Globus pallidus (tissue), 1 donor: ENCODE measurements at regions not wholly inside any gene's neighbourhood (a gene's known extent, or its start where the extent isn't known, plus 50 kb on each side); places are given as distances from the start of the nearest gene placed in this dataset.
"Not testable (repeated sequence)": the region's sequence is repeated elsewhere in the genome, so short reads cannot be mapped to it uniquely, and the experiment has no call there.

ENCODE experiments used
- DNase-seq: peaks from one replicate; pipeline ENCODE4 v3.0.0-alpha.2; 2015; ENCODE audit warnings: low spot score

GRCh38 chr12:105644770-105645169 is 314.3 kb downstream of the C12orf75 start:
- no peak for DNase-seq

GRCh38 chr12:105654606-105655005 is 324.1 kb downstream of the C12orf75 start:
- DNase-seq = no peak

GRCh38 chr12:105658389-105658788 is 327.9 kb downstream of the C12orf75 start:
- DNase-seq = no peak

GRCh38 chr12:105659355-105660075 is 329.0 kb downstream of the C12orf75 start:
- DNase-seq = peak; percentile 16

GRCh38 chr12:105664765-105665164 is 334.3 kb downstream of the C12orf75 start:
- not testable (repeated sequence) for DNase-seq

- DNase-seq = no peak
These were observed 334.9 kb downstream of the C12orf75 start for GRCh38 chr12:105665366-105665765.

GRCh38 chr12:105667973-105668743 is 337.7 kb downstream of the C12orf75 start:
- no peak for DNase-seq

- no peak for DNase-seq
These were observed 340.2 kb downstream of the C12orf75 start for GRCh38 chr12:105670672-105671071.

GRCh38 chr12:105671720-105672119 is 341.2 kb downstream of the C12orf75 start:
- DNase-seq = no peak

- peak; percentile 3 for DNase-seq
These were observed 341.9 kb downstream of the C12orf75 start for GRCh38 chr12:105672121-105672975.

- no peak for DNase-seq
These were observed 344.6 kb downstream of the C12orf75 start for GRCh38 chr12:105674871-105675699.

GRCh38 chr12:105676694-105677093 is 346.2 kb downstream of the C12orf75 start:
- no peak for DNase-seq

GRCh38 chr12:105677672-105678071 is 347.2 kb downstream of the C12orf75 start:
- no peak for DNase-seq

GRCh38 chr12:105679982-105680381 is 349.5 kb downstream of the C12orf75 start:
- no peak for DNase-seq

GRCh38 chr12:105681341-105681740 is 350.9 kb downstream of the C12orf75 start:
- no peak for DNase-seq

GRCh38 chr12:105682821-105683220 is 352.3 kb downstream of the C12orf75 start:
- DNase-seq = not testable (repeated sequence)

GRCh38 chr12:105683836-105684235 is 353.3 kb downstream of the C12orf75 start:
- DNase-seq = not testable (repeated sequence)

- no peak for DNase-seq
These were observed 367.6 kb downstream of the C12orf75 start for GRCh38 chr12:105698075-105698474.

GRCh38 chr12:105699209-105699608 is 368.7 kb downstream of the C12orf75 start:
- DNase-seq = no peak

GRCh38 chr12:105704787-105705186 is 374.3 kb downstream of the C12orf75 start:
- no peak for DNase-seq

- DNase-seq = no peak
These were observed 374.7 kb downstream of the C12orf75 start for GRCh38 chr12:105705235-105705634.
